D341Med (cell line): ENCODE measurements at regions not wholly inside any gene's neighbourhood (a gene's known extent, or its start where the extent isn't known, plus 50 kb on each side); places are given as distances from the start of the nearest gene placed in this dataset.
A peak's percentile ranks its signal among the peaks of the same experiment; 100 is the strongest.
"Not testable (repeated sequence)": the region's sequence is repeated elsewhere in the genome, so short reads cannot be mapped to it uniquely, and the experiment has no call there.

Source experiments
- DNase-seq: peaks from one replicate; pipeline ENCODE4 v3.0.0; 2012; ENCODE audit warnings: low spot score

GRCh38 chr2:183926433-183926832 lies 671.9 kb upstream of the ZNF804A start:
- DNase-seq: no peak

DNA sequence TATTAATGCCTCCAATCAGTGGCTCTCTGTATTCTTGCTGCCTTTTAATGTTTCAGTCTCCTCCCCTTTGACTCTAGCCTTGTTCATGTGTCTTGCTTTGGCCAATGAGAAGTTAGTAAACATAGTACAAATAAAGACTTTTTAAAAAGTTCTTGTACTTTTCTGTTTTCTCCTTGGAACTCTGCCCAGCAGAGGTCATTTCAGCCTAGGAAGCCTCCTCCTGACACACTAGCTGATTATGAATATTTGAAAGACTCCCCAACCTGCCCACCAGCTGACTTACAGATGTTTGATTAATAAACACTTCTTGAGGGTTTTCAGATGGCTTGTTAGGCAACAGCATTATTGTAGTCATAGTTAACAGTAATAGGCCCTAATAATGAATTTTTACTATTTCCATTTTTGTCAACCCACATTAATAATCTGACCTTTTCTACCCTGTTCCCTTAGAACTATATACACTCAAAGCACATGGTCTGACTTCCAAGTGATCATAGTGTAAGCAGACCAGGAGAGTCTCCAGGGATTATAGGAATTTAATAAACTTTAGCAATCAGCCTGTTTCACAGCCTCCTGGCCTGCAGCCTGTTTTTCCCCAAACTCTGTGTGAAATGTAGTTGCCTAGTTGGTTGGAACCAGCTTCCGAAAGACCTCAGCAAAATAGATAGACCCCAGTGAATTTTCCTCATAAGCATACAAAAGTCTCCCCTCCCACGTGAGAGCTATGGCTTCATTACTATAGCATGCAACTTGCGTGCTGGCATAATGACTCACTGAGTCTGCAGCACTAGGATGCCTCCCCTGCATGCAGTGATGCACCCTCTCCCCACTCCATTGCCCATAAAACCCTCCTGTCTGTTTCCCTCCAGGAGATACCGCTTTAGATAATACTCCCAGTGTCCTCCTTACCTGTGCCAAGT lies 670.7 kb upstream of the ZNF804A start:
- no peak for DNase-seq

DNA sequence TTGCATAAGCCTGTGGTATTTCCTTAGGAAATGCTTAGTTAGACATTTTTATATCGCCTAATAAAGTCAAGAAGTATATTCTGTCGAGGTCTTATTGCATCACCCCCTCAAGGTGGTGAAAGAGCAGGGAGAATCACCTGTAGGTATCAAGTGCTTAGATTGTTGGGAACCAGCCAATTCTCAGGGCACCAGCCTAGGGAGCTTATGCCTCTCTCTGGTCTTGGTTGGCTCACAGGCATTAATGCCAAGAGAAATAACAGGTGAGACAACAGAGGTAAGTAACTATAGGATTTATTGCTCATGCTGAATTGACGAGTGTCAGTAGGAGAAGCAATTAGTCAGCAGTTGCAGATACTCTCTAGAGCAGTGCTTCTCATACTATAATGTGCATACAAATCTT lies 663.3 kb upstream of the ZNF804A start:
- DNase-seq: no peak

GRCh38 chr2:183937220-183937619 lies 661.1 kb upstream of the ZNF804A start:
- DNase-seq: no peak

GRCh38 chr2:183946193-183946592 lies 652.1 kb upstream of the ZNF804A start:
- no peak for DNase-seq

- no peak for DNase-seq
Observed at GRCh38 chr2:183948861-183949260, 649.5 kb upstream of the ZNF804A start.

GRCh38 chr2:183950673-183951072 lies 647.7 kb upstream of the ZNF804A start:
- peak; percentile 23 for DNase-seq

GRCh38 chr2:183951630-183952029 lies 646.7 kb upstream of the ZNF804A start:
- no peak for DNase-seq

GRCh38 chr2:183952741-183953140 lies 645.6 kb upstream of the ZNF804A start:
- DNase-seq: no peak

DNA sequence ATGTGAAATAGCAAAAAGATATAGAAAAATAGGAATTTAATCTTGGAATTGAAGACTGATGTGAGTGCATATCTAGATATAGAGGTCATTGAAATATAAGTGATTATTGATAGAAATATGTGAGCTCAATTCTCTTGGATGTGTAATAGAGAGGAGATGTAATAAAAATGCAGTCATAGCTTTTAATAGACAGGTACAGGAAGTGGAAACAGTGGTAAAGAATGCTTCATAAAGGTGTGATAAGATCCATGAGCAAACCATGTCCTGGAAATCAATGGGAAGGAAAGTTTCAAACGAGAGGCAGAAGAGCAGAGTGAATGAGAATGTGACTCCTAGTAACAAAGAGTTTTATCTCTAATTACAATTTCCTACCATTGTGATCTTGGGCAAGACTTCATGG lies 634.7 kb upstream of the ZNF804A start:
- no peak for DNase-seq

- no peak for DNase-seq
Observed at GRCh38 chr2:183964565-183964964, 633.8 kb upstream of the ZNF804A start.

GRCh38 chr2:183967756-183968155 lies 630.6 kb upstream of the ZNF804A start:
- DNase-seq: no peak

DNA sequence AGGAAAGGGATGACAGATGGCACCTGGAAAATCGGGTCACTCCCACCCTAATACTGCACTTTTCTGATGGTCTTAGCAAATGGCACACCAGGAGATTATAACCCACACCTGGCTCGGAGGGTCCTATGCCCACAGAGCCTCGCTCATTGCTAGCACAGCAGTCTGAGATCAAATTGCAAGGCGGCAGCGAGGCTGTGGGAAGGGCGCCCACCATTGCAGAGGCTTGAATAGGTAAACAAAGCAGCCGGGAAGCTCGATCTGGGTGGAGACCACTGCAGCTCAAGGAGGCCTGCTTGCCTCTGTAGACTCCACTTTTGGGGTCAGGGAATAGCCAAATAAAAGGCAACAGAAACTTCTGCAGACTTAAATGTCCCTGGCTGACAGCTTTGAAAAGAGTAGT lies 622.7 kb upstream of the ZNF804A start:
- DNase-seq: not testable (repeated sequence)

GRCh38 chr2:183984871-183985270 lies 613.5 kb upstream of the ZNF804A start:
- DNase-seq: no peak

DNA sequence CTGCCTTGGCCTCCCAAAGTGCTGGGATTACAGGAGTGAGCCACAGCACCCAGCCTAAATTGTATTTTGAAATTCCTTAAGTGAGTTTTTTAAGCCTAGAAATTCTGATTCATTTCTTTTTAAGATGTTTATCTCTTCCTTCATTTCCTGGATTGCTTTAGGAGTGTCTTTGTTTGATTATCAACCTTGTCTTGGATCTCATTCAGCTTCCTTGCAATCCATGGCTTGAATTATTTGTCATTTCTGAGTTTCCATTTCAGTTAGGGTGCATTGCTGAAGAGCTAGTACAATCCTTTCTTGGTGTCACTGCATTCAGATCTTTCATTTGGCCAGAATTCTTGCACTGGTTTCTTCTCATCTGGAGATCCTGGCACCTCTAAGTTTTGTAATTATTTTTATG lies 606.4 kb upstream of the ZNF804A start:
- no peak for DNase-seq

DNA sequence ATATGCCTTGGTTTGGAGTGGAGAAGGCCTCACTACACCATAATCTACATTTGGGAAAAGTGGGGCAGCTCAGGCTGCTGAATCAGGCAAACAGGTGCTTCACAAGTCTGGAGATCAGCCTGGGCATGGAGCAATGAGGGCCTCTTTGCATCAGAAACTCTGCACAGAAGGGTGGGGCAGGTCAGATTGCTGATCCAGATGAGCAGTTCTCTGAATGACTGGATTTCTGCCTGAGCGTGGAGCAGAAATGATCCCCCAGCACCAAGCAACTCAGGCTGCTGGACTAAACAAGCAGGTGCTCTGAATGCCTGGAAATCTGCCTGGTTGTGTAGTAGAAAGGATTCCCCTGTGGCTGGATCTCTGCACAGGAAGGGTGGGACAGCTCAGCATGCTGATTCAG lies 605.3 kb upstream of the ZNF804A start:
- no peak for DNase-seq

GRCh38 chr2:183995632-183996031 lies 602.7 kb upstream of the ZNF804A start:
- no peak for DNase-seq

DNA sequence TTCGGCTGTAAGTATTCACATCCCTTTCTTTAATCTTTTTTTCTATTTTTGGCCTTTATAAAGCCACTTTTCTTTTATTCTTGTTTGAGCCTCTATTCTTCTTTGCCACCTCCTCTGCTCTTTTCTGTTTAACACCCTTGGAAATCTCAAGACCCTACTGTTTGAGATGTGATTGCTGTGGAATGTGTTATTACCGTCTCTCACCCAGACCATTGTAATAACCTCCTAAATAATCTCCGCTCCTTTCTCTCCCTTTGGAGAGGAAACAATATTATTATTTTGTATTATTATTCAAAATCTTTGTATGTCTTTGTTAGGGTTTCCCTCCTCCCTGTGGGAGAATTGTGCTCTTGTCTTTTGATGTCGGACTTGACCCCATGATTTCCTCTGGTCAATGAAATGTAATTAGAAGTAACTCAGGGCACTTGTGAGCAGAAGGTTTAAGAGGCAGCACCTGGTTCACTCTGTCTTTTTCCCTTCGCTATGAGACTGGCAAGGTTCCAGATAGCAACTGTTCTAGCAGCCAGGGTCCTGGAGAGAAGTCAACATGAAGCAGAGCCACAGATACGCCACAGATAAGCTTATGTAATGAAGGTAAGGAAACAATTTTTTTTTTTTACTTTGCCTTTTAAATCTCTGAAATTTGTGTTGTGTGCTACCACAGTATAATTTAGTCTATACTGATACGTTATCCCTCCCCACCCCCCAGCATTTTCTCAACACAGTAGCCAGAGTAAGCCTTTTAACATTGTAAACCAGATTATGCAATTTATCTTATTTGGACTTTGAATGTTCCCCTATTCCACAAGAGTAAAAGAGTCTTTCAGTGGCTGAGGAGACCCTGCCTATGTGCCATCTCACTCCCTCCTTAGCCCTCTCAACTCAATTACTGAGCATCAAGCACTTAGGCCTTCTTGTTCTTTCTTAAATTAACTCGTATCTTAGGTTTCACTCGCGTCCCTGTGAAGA lies 601.2 kb upstream of the ZNF804A start:
- DNase-seq: no peak

DNA sequence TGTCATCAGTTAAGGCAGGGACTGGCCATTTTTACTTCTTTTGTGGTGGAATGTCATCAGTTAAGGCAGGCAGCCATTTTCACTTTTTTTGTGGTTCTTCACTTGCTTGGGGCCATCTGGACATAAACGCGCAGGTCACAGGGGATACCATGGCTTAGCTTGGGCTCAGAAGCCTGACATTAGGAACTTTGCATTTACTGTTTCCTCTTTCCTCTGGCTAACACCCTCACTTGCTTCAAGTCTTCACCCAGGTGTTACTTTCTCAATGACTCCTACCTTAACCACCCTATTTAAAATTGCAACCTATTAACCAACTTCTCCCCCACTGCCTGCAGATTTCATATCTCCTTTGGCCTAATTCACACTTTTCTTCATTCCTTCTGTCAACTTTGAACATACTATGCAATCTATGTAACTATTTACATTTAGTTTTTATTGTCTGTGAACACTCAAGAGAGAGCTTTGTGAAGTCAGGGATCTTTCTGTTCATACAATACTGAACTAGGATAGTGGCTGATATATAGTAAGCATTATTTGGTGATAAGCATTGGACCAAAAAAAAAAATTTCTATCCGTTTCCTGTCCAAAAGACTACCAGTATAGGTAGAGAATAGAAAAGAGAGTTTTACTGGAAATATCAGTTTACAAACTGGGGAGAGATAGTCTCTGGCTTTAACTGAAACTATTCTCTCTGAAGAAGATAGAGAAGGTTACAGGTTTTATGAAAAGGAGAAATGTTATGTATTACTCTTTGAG lies 600.1 kb upstream of the ZNF804A start:
- DNase-seq: no peak

DNA sequence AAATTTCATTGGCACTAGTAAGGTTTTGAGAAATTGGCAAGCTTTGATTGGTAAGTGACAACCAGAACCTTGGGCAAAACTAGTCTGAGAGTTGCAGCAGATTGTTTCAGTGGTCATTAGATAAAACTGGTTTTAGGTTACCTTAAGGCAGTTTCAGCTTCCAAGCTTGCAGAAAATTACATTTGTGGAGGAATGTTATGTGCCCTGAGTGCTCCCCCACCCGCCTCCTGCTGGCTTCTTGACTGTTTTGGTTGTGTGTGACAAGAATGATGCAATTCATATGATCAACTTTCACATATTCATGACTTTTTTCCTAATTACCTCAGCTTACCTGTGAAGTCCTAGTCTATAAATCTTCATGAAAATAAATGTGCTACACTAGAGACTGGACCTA lies 599.5 kb upstream of the ZNF804A start:
- no peak for DNase-seq

- DNase-seq: no peak
Observed at GRCh38 chr2:184004289-184004947, 593.9 kb upstream of the ZNF804A start.
